GM12878 (cell line): ENCODE measurements at regions not wholly inside any gene's neighbourhood (a gene's known extent, or its start where the extent isn't known, plus 50 kb on each side); places are given as distances from the start of the nearest gene placed in this dataset.

Experiments
- ATAC-seq: fragments of 200-7000 bp; cut with Tn5 transposase; 3 replicates; pipeline ENCODE4 v1.9.1; 2020; ENCODE audit warnings: mild to moderate bottlenecking, moderate library complexity
- BruUV-seq: library from RNA; stranded (reverse); fragments of 400-500 nt; replicated peaks from 2 replicates; lab custom pipeline; 2021; lab: Mats Ljungman, UMichigan
- CTCF ChIA-PET: fragments of 300-600 bp; sonication (Branson Sonifier 250); formaldehyde crosslinking; extraction: SDS; loops from one replicate; lab custom pipeline; 2021; ENCODE audit warnings: inconsistent platforms; lab: Yijun Ruan, JAX
- POLR2A ChIA-PET: fragments of 350-600 bp; formaldehyde crosslinking; extraction: SDS; loops from one replicate; lab custom pipeline; 2021; ENCODE audit warnings: inconsistent platforms; lab: Charles Lee
- RAD21 ChIA-PET: fragments of 300-600 bp; sonication (Branson Sonifier 250); formaldehyde crosslinking; loops from one replicate; lab custom pipeline; 2023; ENCODE audit warnings: antibody characterized with exemption; ENCODE audit not compliant: unreplicated experiment; lab: Charles Lee
- SMC1A ChIA-PET: fragments of 300-600 bp; sonication (Branson Sonifier 250); formaldehyde crosslinking; loops from one replicate; lab custom pipeline; 2023; ENCODE audit not compliant: unreplicated experiment, uncharacterized antibody; lab: Charles Lee
- DNase-seq: peaks from one replicate; pipeline ENCODE4 v3.0.0-alpha.2; 2011; ENCODE audit warnings: low read depth, low spot score
- FAIRE-seq: peaks from 3 replicates; lab custom pipeline; 2011; peaks lifted over from hg19 to GRCh38; lab: Jason Lieb, UNC
- H2AFZ ChIP-seq: 2 replicates; pipeline ENCODE4 v1.6.0; 2011; ENCODE audit warnings: low read depth, low read length, control low read depth; ENCODE audit not compliant: control insufficient read depth
- H3K27ac ChIP-seq: 2 replicates; pipeline ENCODE4 v1.5.1; 2011; ENCODE audit warnings: control low read depth; ENCODE audit not compliant: control insufficient read depth, insufficient read depth
- H3K27me3 ChIP-seq, 2 experiments: replicated peaks in 1 of 2; 2 replicates each; pipeline versions ENCODE4 v1.6.0 to v1.6.1; 2011; ENCODE audit warnings: low read length in 1 of 2; ENCODE audit not compliant: control insufficient read depth in 2 of 2, insufficient read depth in 2 of 2
- H3K36me3 ChIP-seq, 2 experiments: 2 replicates each; pipeline ENCODE4 v1.5.1; 2011; ENCODE audit warnings: low read length in 1 of 2; ENCODE audit not compliant: control insufficient read depth in 2 of 2, insufficient read depth in 2 of 2
- H3K4me1 ChIP-seq: 2 replicates; pipeline ENCODE4 v1.6.1; 2011; ENCODE audit warnings: mild to moderate bottlenecking, low read length, moderate library complexity, mixed read lengths; ENCODE audit not compliant: control insufficient read depth, insufficient read depth
- H3K4me2 ChIP-seq: 2 replicates; pipeline ENCODE4 v1.6.0; 2011; ENCODE audit warnings: control low read depth; ENCODE audit not compliant: control insufficient read depth, insufficient read depth
- H3K4me3 ChIP-seq: fragments of 200-600 bp; sonication (generic); 2 replicates; pipeline ENCODE4 v1.5.1; 2016
- H3K79me2 ChIP-seq: 2 replicates; pipeline ENCODE4 v1.6.0; 2011; ENCODE audit warnings: low read length; ENCODE audit not compliant: control insufficient read depth, insufficient read depth
- H3K9ac ChIP-seq: 2 replicates; pipeline ENCODE4 v1.8.0; 2011; ENCODE audit warnings: low read length, control low read depth, mixed read lengths; ENCODE audit not compliant: control insufficient read depth, insufficient read depth
- H3K9me3 ChIP-seq: replicated peaks from 3 replicates; pipeline ENCODE4 v1.5.1; 2011; ENCODE audit warnings: mild to moderate bottlenecking, low read length; ENCODE audit not compliant: control insufficient read depth, insufficient read depth
- H4K20me1 ChIP-seq: 2 replicates; pipeline ENCODE4 v1.6.0; 2011; ENCODE audit not compliant: control insufficient read depth, insufficient read depth
- BCL11A ChIP-seq: IDR thresholded peaks from 2 replicates; pipeline ENCODE4 v1.6.1; 2011; ENCODE audit warnings: low read depth, low read length
- CHD2 ChIP-seq: IDR thresholded peaks from 2 replicates; pipeline ENCODE4 v1.6.1; 2011; ENCODE audit warnings: low read depth, low read length, improper control_type of control experiment, borderline replicate concordance
- KAT2A ChIP-seq: conservative IDR thresholded peaks from 2 replicates; pipeline ENCODE4 v1.6.1; 2011; ENCODE audit warnings: low read depth, low read length; ENCODE audit not compliant: control insufficient read depth
- MXI1 ChIP-seq: fragments of 150-350 bp; IDR thresholded peaks from 2 replicates; pipeline ENCODE4 v1.6.1; 2011; ENCODE audit warnings: low read depth, mild to moderate bottlenecking, inconsistent platforms, low read length, improper control_type of control experiment
- MYC ChIP-seq: IDR thresholded peaks from 2 replicates; pipeline ENCODE4 v1.6.1; 2011; ENCODE audit warnings: mild to moderate bottlenecking, low read length, moderate library complexity, inconsistent platforms; ENCODE audit not compliant: insufficient read depth, insufficient replicate concordance, insufficient read length, severe bottlenecking
- NFYB ChIP-seq: IDR thresholded peaks from 2 replicates; pipeline ENCODE4 v1.6.1; 2011; ENCODE audit warnings: low read depth, mild to moderate bottlenecking, low read length, improper control_type of control experiment, moderate library complexity; ENCODE audit not compliant: insufficient read depth
- PAX5 ChIP-seq: IDR thresholded peaks from 2 replicates; pipeline ENCODE4 v1.6.1; 2011; ENCODE audit warnings: low read depth, low read length, borderline replicate concordance
- POLR2A ChIP-seq: IDR thresholded peaks from 2 replicates; pipeline ENCODE4 v1.6.1; 2011; ENCODE audit warnings: low read depth, mild to moderate bottlenecking, low read length
- SMC3 ChIP-seq: IDR thresholded peaks from 2 replicates; pipeline ENCODE4 v1.6.1; 2011; ENCODE audit warnings: low read length, improper control_type of control experiment, borderline replicate concordance
- WGBS: methylation state at CpG from one replicate; pipeline ENCODE4 v1.1.6; 2016; ENCODE audit warnings: low lambda C conversion rate; ENCODE audit not compliant: insufficient replicate concordance, insufficient coverage; ENCODE audit errors: missing lambda C conversion rate; 5-methylcytosine and 5-hydroxymethylcytosine counted together
- in situ Hi-C: fragments of 300-500 bp; cut with MboI; formaldehyde crosslinking; loops from 9 replicates; pipeline ENCODE4 v1.14.3; 2018; ENCODE audit warnings: mixed read lengths
- intact Hi-C: fragments of 100-400 bp; cut with micrococcal nuclease; formaldehyde crosslinking; loops from one replicate; pipeline ENCODE4 v1.14.2; 2022; ENCODE audit not compliant: unreplicated experiment
- TF ChIP-seq, protein P1 (sequence below): fragments of 150-350 bp; IDR thresholded peaks from 2 replicates; pipeline ENCODE4 v1.6.1; 2016; ENCODE audit warnings: low read depth, low read length
- TF ChIP-seq, protein P2 (sequence below): fragments of 450-650 bp; formaldehyde crosslinking; IDR thresholded peaks from 2 replicates; pipeline ENCODE4 v1.4.0; 2020; ENCODE audit warnings: mild to moderate bottlenecking, moderate library complexity
- TF ChIP-seq, protein P3 (sequence below): fragments of 450-650 bp; IDR thresholded peaks from 2 replicates; pipeline ENCODE4 v1.6.1; 2017; ENCODE audit warnings: mild to moderate bottlenecking, moderate library complexity

DNA sequence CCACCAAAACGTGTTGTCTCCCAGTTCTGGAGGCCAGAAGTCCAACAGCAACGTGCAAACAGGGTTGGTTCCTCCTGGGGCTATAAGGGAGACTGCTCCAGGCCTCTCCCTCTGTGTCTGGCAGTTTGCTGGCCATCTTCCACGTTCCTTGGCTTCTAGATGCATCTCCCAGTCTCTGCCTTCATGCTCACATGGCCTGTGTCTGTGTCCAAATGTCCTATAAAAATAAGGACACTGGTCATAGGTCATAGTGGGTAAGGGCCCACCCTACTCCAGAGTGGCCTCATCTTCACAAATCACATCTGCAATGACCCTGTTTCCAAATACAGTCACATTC, 69.4 kb upstream of the TAF1B start (continued):
- TF ChIP-seq, protein P1, sequence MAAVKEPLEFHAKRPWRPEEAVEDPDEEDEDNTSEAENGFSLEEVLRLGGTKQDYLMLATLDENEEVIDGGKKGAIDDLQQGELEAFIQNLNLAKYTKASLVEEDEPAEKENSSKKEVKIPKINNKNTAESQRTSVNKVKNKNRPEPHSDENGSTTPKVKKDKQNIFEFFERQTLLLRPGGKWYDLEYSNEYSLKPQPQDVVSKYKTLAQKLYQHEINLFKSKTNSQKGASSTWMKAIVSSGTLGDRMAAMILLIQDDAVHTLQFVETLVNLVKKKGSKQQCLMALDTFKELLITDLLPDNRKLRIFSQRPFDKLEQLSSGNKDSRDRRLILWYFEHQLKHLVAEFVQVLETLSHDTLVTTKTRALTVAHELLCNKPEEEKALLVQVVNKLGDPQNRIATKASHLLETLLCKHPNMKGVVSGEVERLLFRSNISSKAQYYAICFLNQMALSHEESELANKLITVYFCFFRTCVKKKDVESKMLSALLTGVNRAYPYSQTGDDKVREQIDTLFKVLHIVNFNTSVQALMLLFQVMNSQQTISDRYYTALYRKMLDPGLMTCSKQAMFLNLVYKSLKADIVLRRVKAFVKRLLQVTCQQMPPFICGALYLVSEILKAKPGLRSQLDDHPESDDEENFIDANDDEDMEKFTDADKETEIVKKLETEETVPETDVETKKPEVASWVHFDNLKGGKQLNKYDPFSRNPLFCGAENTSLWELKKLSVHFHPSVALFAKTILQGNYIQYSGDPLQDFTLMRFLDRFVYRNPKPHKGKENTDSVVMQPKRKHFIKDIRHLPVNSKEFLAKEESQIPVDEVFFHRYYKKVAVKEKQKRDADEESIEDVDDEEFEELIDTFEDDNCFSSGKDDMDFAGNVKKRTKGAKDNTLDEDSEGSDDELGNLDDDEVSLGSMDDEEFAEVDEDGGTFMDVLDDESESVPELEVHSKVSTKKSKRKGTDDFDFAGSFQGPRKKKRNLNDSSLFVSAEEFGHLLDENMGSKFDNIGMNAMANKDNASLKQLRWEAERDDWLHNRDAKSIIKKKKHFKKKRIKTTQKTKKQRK: no peak

DNA sequence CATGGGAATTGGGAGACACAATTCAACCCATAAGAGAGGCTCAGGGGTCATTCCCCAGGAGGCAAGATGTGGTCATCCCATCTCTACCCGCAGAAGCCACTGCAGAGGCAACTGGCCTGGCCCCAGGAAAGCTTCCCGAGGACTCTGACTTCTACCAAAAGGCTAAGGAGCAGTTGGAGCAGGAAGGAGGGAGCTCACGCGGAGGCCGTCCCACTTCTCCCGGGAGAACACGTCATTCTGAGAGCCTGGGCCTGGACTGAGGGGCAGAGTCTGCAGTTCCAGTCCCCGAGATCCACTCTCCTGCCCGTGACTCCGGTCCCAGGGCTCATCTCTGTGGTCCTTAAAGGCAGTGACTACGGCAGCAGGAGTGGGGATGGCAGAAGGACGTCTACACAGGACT, 69.0 kb upstream of the TAF1B start:
- in situ Hi-C loops: no loop called here
- no peaks in the 10 kb centered on the region; a peak in 2 of 4 replicates for H3K27me3 ChIP-seq
- TF ChIP-seq BCL11A: no peak
- TF ChIP-seq CHD2: no peak
- no peak for TF ChIP-seq PAX5
- TF ChIP-seq NFYB: no peak
- TF ChIP-seq, protein P2, sequence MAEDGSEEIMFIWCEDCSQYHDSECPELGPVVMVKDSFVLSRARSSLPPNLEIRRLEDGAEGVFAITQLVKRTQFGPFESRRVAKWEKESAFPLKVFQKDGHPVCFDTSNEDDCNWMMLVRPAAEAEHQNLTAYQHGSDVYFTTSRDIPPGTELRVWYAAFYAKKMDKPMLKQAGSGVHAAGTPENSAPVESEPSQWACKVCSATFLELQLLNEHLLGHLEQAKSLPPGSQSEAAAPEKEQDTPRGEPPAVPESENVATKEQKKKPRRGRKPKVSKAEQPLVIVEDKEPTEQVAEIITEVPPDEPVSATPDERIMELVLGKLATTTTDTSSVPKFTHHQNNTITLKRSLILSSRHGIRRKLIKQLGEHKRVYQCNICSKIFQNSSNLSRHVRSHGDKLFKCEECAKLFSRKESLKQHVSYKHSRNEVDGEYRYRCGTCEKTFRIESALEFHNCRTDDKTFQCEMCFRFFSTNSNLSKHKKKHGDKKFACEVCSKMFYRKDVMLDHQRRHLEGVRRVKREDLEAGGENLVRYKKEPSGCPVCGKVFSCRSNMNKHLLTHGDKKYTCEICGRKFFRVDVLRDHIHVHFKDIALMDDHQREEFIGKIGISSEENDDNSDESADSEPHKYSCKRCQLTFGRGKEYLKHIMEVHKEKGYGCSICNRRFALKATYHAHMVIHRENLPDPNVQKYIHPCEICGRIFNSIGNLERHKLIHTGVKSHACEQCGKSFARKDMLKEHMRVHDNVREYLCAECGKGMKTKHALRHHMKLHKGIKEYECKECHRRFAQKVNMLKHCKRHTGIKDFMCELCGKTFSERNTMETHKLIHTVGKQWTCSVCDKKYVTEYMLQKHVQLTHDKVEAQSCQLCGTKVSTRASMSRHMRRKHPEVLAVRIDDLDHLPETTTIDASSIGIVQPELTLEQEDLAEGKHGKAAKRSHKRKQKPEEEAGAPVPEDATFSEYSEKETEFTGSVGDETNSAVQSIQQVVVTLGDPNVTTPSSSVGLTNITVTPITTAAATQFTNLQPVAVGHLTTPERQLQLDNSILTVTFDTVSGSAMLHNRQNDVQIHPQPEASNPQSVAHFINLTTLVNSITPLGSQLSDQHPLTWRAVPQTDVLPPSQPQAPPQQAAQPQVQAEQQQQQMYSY (CRISPR knock-in tag): no peak
- no peak for TF ChIP-seq SMC3
- TF ChIP-seq KAT2A: no peak
- no peak for TF ChIP-seq POLR2A
- TF ChIP-seq, protein P3, sequence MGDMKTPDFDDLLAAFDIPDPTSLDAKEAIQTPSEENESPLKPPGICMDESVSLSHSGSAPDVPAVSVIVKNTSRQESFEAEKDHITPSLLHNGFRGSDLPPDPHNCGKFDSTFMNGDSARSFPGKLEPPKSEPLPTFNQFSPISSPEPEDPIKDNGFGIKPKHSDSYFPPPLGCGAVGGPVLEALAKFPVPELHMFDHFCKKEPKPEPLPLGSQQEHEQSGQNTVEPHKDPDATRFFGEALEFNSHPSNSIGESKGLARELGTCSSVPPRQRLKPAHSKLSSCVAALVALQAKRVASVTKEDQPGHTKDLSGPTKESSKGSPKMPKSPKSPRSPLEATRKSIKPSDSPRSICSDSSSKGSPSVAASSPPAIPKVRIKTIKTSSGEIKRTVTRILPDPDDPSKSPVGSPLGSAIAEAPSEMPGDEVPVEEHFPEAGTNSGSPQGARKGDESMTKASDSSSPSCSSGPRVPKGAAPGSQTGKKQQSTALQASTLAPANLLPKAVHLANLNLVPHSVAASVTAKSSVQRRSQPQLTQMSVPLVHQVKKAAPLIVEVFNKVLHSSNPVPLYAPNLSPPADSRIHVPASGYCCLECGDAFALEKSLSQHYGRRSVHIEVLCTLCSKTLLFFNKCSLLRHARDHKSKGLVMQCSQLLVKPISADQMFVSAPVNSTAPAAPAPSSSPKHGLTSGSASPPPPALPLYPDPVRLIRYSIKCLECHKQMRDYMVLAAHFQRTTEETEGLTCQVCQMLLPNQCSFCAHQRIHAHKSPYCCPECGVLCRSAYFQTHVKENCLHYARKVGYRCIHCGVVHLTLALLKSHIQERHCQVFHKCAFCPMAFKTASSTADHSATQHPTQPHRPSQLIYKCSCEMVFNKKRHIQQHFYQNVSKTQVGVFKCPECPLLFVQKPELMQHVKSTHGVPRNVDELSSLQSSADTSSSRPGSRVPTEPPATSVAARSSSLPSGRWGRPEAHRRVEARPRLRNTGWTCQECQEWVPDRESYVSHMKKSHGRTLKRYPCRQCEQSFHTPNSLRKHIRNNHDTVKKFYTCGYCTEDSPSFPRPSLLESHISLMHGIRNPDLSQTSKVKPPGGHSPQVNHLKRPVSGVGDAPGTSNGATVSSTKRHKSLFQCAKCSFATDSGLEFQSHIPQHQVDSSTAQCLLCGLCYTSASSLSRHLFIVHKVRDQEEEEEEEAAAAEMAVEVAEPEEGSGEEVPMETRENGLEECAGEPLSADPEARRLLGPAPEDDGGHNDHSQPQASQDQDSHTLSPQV: no peak
- no peak for TF ChIP-seq MYC
- TF ChIP-seq MXI1: no peak

More for the DNA sequence above, 69.0 kb upstream of the TAF1B start:
- no peak overlapping the region for H3K9ac ChIP-seq
- no TSS peak for BruUV-seq
- H3K27ac ChIP-seq: no peak overlapping the region
- no peaks in the 10 kb centered on the region for H3K9me3 ChIP-seq
- H2AFZ ChIP-seq: no peak overlapping the region
- H3K4me3 ChIP-seq: no peak overlapping the region
- ATAC-seq: no peak
- H3K36me3 ChIP-seq: no peaks in the 10 kb centered on the region
- H3K4me2 ChIP-seq: no peak overlapping the region
- no peaks in the 10 kb centered on the region for H4K20me1 ChIP-seq
- ChIA-PET POLR2A (no interaction called here), CTCF (interaction anchor here (1.3 to 2.3 kb wide), 2 partner anchors 9 to 26 kb away, joined by 8 read pairs; no protein-coding TSS in a partner anchor), SMC1A (no interaction called here), RAD21 (interaction anchor here (0.9 kb wide), 1 partner anchor 68 kb away, joined by 3 read pairs; no protein-coding TSS in a partner anchor)
- intact Hi-C loops: no loop called here
- FAIRE-seq: no peak
- H3K79me2 ChIP-seq: no peaks in the 10 kb centered on the region
- WGBS: 39% methylated on average over 12 of the region's 12 CpGs
- H3K4me1 ChIP-seq: peaks cover 6% of the 10 kb centered on the region; the same call in 1 of the 2 replicates
- no peak for DNase-seq
